ENCODE measurements at regions not wholly inside any gene's neighbourhood (a gene's known extent, or its start where the extent isn't known, plus 50 kb on each side); places are given as distances from the start of the nearest gene placed in this dataset.

DNA sequence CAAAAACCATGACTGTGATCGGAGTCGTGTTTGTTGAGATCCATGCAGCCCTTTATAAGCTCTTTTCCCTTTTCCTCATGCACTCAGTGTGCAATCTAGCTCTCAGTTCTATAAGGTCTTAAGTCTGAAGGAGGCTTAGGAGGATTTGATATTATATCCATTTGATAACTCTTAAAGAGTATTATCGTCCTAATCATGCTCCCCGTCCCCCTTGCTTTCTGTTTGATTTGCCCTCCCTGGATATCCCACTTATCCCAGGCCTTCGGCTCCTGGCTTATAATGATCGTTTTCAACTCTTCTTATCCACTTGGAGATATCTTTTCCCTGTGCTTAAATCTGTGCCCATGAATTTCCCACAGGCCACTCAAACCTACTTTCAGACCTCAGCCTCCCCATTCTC is 1917.7 kb upstream of the PIK3C3 start:
- TF ChIP-seq CTCF (IDR thresholded peaks at IDR 0.05): no peak
- no peak for TF ChIP-seq EP300 (IDR thresholded peaks at IDR 0.05; ENCODE audit: low read depth)
- TF ChIP-seq POLR2A (IDR thresholded peaks at IDR 0.05): no peak
- TF ChIP-seq POLR2AphosphoS5 (IDR thresholded peaks at IDR 0.05): no peak
